ENCODE measurements at regions not wholly inside any gene's neighbourhood (a gene's known extent, or its start where the extent isn't known, plus 50 kb on each side); places are given as distances from the start of the nearest gene placed in this dataset.

GRCh38 chr6:22399693-22400092 lies 102.9 kb upstream of the PRL start:
- no peaks in the 10 kb centered on the region for H3K27me3 ChIP-seq (ENCODE audit: control insufficient read depth in 4 of 4, insufficient read depth in 4 of 4, low read length in 3 of 4)
- H3K36me3 ChIP-seq (ENCODE audit: control insufficient read depth in 4 of 4, insufficient read depth in 3 of 4, low read depth in 1 of 4, low read length in 3 of 4), result no peaks in the 10 kb centered on the region
- H3K4me3 ChIP-seq (ENCODE audit: low read depth in 1 of 3, low read length in 3 of 3), result no peak overlapping the region
- H3K27ac ChIP-seq (ENCODE audit: low read depth in 1 of 2, low read length in 2 of 2), result no peak overlapping the region
- no peak for DNase-seq (ENCODE audit: low spot score)
- WGBS, result 93% methylated on average over 4 of the region's 4 CpGs
- no peaks in the 10 kb centered on the region for H3K4me1 ChIP-seq (ENCODE audit: control insufficient read depth in 4 of 4, insufficient read depth in 4 of 4, low read length in 3 of 4)
- no peaks in the 10 kb centered on the region for H3K9me3 ChIP-seq (ENCODE audit: control insufficient read depth in 4 of 4, low read length in 3 of 4)
- H3K9ac ChIP-seq (ENCODE audit: low read depth in 1 of 2, low read length in 2 of 2), result no peak overlapping the region
- no peak for TF ChIP-seq ATF3 (IDR thresholded peaks at IDR 0.05)
- no peak for TF ChIP-seq FOXA2 (IDR thresholded peaks at IDR 0.05)
- TF ChIP-seq FOXA1 (IDR thresholded peaks at IDR 0.05), result no peak
- no peak for TF ChIP-seq MAX (IDR thresholded peaks at IDR 0.05)
- no peak for TF ChIP-seq SP1 (IDR thresholded peaks at IDR 0.05)
- no peak for TF ChIP-seq TAF1 (conservative IDR thresholded peaks at IDR 0.05)
- TF ChIP-seq REST (IDR thresholded peaks at IDR 0.05), result no peak

GRCh38 chr6:22401206-22401605 lies 104.4 kb upstream of the PRL start:
- Histone ChIP-seq H3K27ac (ENCODE audit: low read depth in 1 of 2, low read length in 2 of 2) (no peak overlapping the region), H3K9ac (ENCODE audit: low read depth in 1 of 2, low read length in 2 of 2) (no peak overlapping the region), H3K4me3 (ENCODE audit: low read depth in 1 of 3, low read length in 3 of 3) (no peak overlapping the region), H3K27me3 (ENCODE audit: control insufficient read depth in 4 of 4, insufficient read depth in 4 of 4, low read length in 3 of 4) (no peaks in the 10 kb centered on the region), H3K36me3 (ENCODE audit: control insufficient read depth in 4 of 4, insufficient read depth in 3 of 4, low read depth in 1 of 4, low read length in 3 of 4) (no peaks in the 10 kb centered on the region), H3K9me3 (ENCODE audit: control insufficient read depth in 4 of 4, low read length in 3 of 4) (no peaks in the 10 kb centered on the region), H3K4me1 (ENCODE audit: control insufficient read depth in 4 of 4, insufficient read depth in 4 of 4, low read length in 3 of 4) (no peaks in the 10 kb centered on the region)
- TF ChIP-seq NR2F2 (IDR thresholded peaks at IDR 0.05) (no peak), HNF4A (conservative IDR thresholded peaks at IDR 0.05) (no peak), GABPA (IDR thresholded peaks at IDR 0.05 in 1 of 2, conservative IDR thresholded peaks at IDR 0.05 in 1 of 2) (no peak), EGR1 (IDR thresholded peaks at IDR 0.05; ENCODE audit: low read depth in 2 of 2) (no peak)
- DNase-seq (ENCODE audit: low spot score), result no peak
- 85% methylated on average over 1 of the region's 1 CpG for WGBS

- TF ChIP-seq YY1 (IDR thresholded peaks at IDR 0.05) (no peak), ZBTB33 (IDR thresholded peaks at IDR 0.05) (no peak), TAF1 (conservative IDR thresholded peaks at IDR 0.05) (no peak), CTCF (IDR thresholded peaks at IDR 0.05; ENCODE audit: low read depth, low read length, missing input control) (no peak), RXRA (IDR thresholded peaks at IDR 0.05) (no peak), HNF4A (conservative IDR thresholded peaks at IDR 0.05) (no peak), MAX (IDR thresholded peaks at IDR 0.05) (no peak), NR2F2 (IDR thresholded peaks at IDR 0.05) (no peak), FOXA2 (IDR thresholded peaks at IDR 0.05) (no peak), GABPA (IDR thresholded peaks at IDR 0.05 in 1 of 2, conservative IDR thresholded peaks at IDR 0.05 in 1 of 2) (no peak), RAD21 (IDR thresholded peaks at IDR 0.05) (no peak)
- H3K9me3 ChIP-seq (ENCODE audit: control insufficient read depth in 4 of 4, low read length in 3 of 4), result no peaks in the 10 kb centered on the region
Measured at GRCh38 chr6:22401932-22402331, 105.1 kb upstream of the PRL start.

More at GRCh38 chr6:22401932-22402331, 105.1 kb upstream of the PRL start:
- DNase-seq (ENCODE audit: low spot score), result no peak
- WGBS, result 86% methylated on average over 2 of the region's 2 CpGs
- H3K4me1 ChIP-seq (ENCODE audit: control insufficient read depth in 4 of 4, insufficient read depth in 4 of 4, low read length in 3 of 4), result no peaks in the 10 kb centered on the region
- H3K27ac ChIP-seq (ENCODE audit: low read depth in 1 of 2, low read length in 2 of 2), result no peak overlapping the region
- H3K36me3 ChIP-seq (ENCODE audit: control insufficient read depth in 4 of 4, insufficient read depth in 3 of 4, low read depth in 1 of 4, low read length in 3 of 4), result no peaks in the 10 kb centered on the region
- no peak overlapping the region for H3K4me3 ChIP-seq (ENCODE audit: low read depth in 1 of 3, low read length in 3 of 3)
- no peak overlapping the region for H3K9ac ChIP-seq (ENCODE audit: low read depth in 1 of 2, low read length in 2 of 2)
- H3K27me3 ChIP-seq (ENCODE audit: control insufficient read depth in 4 of 4, insufficient read depth in 4 of 4, low read length in 3 of 4), result no peaks in the 10 kb centered on the region
